ENCODE measurements at regions not wholly inside any gene's neighbourhood (a gene's known extent, or its start where the extent isn't known, plus 50 kb on each side); places are given as distances from the start of the nearest gene placed in this dataset.

- 69 to 80% methylated on average over 6 to 9 of the region's 9 CpGs for WGBS, 2 experiments (ENCODE audit: insufficient coverage in 1 of 2, insufficient read length in 1 of 2)
Measured at GRCh38 chr11:115623021-115623451, 118.8 kb upstream of the CADM1 start.

GRCh38 chr11:115618428-115618827 lies 114.2 kb upstream of the CADM1 start:
- TF ChIP-seq CTCF (conservative IDR thresholded peaks at IDR 0.05) = no peak
- Histone ChIP-seq H3K4me1 (ENCODE audit: control insufficient read depth, insufficient read depth, low read length) (no peaks in the 10 kb centered on the region), H3K9ac (ENCODE audit: extremely low read depth, low read length, poor library complexity, severe bottlenecking) (no peak overlapping the region), H3K27me3 (ENCODE audit: control insufficient read depth, insufficient read depth, low read length, poor library complexity, severe bottlenecking) (peaks cover 17% of the 10 kb centered on the region), H3K27ac (ENCODE audit: low read depth, low read length) (no peak overlapping the region), H3K36me3 (ENCODE audit: control insufficient read depth, insufficient read depth, low read length) (no peaks in the 10 kb centered on the region), H3K4me3 (ENCODE audit: low read length) (no peak overlapping the region), H3K9me3 (ENCODE audit: control insufficient read depth, low read length) (peaks cover 4% of the 10 kb centered on the region)
- Mint-ChIP-seq H3K9me3 (no peaks in the 10 kb centered on the region), H3K27ac (no peak overlapping the region), H3K4me1 (no peaks in the 10 kb centered on the region), H3K36me3 (ENCODE audit: low read depth) (no peaks in the 10 kb centered on the region), H3K27me3 (ENCODE audit: insufficient read depth) (peaks cover 23% of the 10 kb centered on the region), H3K4me3 (no peak overlapping the region)
- no peak for DNase-seq

More at GRCh38 chr11:115623021-115623451, 118.8 kb upstream of the CADM1 start:
- H3K4me3 ChIP-seq (ENCODE audit: low read length) = no peak overlapping the region
- H3K9ac ChIP-seq (ENCODE audit: extremely low read depth, low read length, poor library complexity, severe bottlenecking) = no peak overlapping the region
- peaks cover 32% of the 10 kb centered on the region for H3K27me3 ChIP-seq (ENCODE audit: control insufficient read depth, insufficient read depth, low read length, poor library complexity, severe bottlenecking)
- Mint-ChIP-seq H3K27ac (no peak overlapping the region), H3K9me3 (no peaks in the 10 kb centered on the region), H3K4me3 (no peak overlapping the region), H3K4me1 (peaks cover 2% of the 10 kb centered on the region), H3K36me3 (ENCODE audit: low read depth) (no peaks in the 10 kb centered on the region), H3K27me3 (ENCODE audit: insufficient read depth) (peaks cover 20% of the 10 kb centered on the region)
- peak overlapping the region; percentile 41 for H3K27ac ChIP-seq (ENCODE audit: low read depth, low read length)
- H3K4me1 ChIP-seq (ENCODE audit: control insufficient read depth, insufficient read depth, low read length) = no peaks in the 10 kb centered on the region
- TF ChIP-seq CTCF (conservative IDR thresholded peaks at IDR 0.05) = no peak
- H3K9me3 ChIP-seq (ENCODE audit: control insufficient read depth, low read length) = peaks cover 4% of the 10 kb centered on the region
- no peaks in the 10 kb centered on the region for H3K36me3 ChIP-seq (ENCODE audit: control insufficient read depth, insufficient read depth, low read length)
- DNase-seq = no peak

GRCh38 chr11:115617767-115618166 lies 113.6 kb upstream of the CADM1 start:
- Histone ChIP-seq H3K36me3 (ENCODE audit: control insufficient read depth, insufficient read depth, low read length) (no peaks in the 10 kb centered on the region), H3K4me1 (ENCODE audit: control insufficient read depth, insufficient read depth, low read length) (no peaks in the 10 kb centered on the region), H3K27me3 (ENCODE audit: control insufficient read depth, insufficient read depth, low read length, poor library complexity, severe bottlenecking) (peaks cover 10% of the 10 kb centered on the region), H3K4me3 (ENCODE audit: low read length) (no peak overlapping the region), H3K9me3 (ENCODE audit: control insufficient read depth, low read length) (peaks cover 4% of the 10 kb centered on the region), H3K27ac (ENCODE audit: low read depth, low read length) (no peak overlapping the region), H3K9ac (ENCODE audit: extremely low read depth, low read length, poor library complexity, severe bottlenecking) (no peak overlapping the region)
- peaks cover 20% of the 10 kb centered on the region for H3K27me3 Mint-ChIP-seq (ENCODE audit: insufficient read depth)
- peaks cover 1% of the 10 kb centered on the region for H3K4me1 Mint-ChIP-seq
- H3K9me3 Mint-ChIP-seq = no peaks in the 10 kb centered on the region
- 88 to 100% methylated on average over 2 of the region's 2 CpGs for WGBS, 2 experiments (ENCODE audit: insufficient coverage in 1 of 2, insufficient read length in 1 of 2)
- no peak overlapping the region for H3K4me3 Mint-ChIP-seq
- H3K36me3 Mint-ChIP-seq (ENCODE audit: low read depth) = no peaks in the 10 kb centered on the region
- DNase-seq = no peak
- no peak for TF ChIP-seq CTCF (conservative IDR thresholded peaks at IDR 0.05)
- H3K27ac Mint-ChIP-seq = no peak overlapping the region

Measured in endodermal cell (in vitro differentiated cells).